HL-60/S4 (cell line): ENCODE measurements at regions not wholly inside any gene's neighbourhood (a gene's known extent, or its start where the extent isn't known, plus 50 kb on each side); places are given as distances from the start of the nearest gene placed in this dataset.

Source experiments
- in situ Hi-C: fragments of 300-500 bp; cut with MboI; formaldehyde crosslinking; loops from 2 replicates; pipeline ENCODE4 v1.14.3; 2022; ENCODE audit warnings: low sequenced_read_pairs

GRCh38 chr4:178672512-178672911 is 1230.3 kb upstream of the AGA start:
- in situ Hi-C loops = no loop called here

DNA sequence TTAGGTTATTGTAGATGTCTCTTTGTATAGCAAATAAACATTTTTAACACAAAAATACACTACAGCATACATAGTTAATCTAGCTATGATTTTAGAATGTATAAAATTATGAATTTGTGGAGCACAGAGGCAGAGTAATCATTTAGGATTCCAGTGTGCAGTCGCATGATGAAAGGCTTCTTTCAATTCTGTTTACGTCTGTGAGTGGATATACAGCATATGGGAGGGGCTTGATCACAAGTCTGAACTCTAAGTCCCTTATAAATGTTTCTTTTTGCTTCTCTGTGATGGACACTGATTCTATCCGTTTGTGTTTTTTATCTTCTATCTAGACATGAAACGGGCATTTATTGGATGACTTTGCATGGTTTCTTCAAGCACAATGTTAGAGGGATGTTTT is 1239.6 kb upstream of the AGA start:
- in situ Hi-C loops = no loop called here

DNA sequence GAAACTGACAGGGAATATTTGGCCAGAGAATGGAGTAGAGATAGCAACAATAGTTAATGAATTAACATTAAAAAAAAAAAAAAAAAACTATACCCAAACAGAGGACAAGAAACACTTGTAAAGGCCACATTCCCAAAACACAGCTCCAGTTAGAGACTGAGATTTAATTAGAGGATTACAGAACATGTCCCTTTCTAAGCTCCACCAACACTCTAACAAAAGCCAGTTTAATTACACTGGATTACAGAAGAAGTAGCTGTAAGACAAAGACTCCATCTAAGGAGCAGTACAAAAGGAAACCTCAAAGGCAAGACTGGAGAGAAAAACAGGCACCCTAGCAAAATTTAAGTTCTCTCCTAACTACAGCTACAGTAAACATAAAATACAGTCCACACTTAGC is 1247.7 kb upstream of the AGA start:
- in situ Hi-C loops = no loop called here

DNA sequence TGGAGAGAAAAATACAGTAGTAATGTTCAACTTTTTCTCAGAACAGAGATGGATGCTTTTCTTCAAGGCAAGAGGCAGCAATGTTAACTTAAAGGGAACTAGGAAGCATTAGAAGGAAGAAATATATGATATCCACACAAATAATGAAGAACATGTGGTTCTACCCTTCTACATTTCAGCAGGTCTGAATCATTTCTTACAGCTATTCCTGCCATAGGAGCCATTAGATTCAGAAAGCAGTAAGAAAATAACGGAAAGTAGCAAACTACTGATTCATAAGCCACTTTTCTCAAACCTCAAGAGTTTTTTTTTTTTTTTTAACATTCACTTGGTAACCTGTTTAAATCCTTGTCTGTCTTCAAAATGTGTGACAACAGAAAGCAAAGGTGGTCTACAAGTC is 1251.6 kb upstream of the AGA start:
- in situ Hi-C loops = no loop called here

GRCh38 chr4:178696515-178696914 is 1254.3 kb upstream of the AGA start:
- in situ Hi-C loops = no loop called here

GRCh38 chr4:178712486-178712885 is 1270.2 kb upstream of the AGA start:
- in situ Hi-C loops = no loop called here

DNA sequence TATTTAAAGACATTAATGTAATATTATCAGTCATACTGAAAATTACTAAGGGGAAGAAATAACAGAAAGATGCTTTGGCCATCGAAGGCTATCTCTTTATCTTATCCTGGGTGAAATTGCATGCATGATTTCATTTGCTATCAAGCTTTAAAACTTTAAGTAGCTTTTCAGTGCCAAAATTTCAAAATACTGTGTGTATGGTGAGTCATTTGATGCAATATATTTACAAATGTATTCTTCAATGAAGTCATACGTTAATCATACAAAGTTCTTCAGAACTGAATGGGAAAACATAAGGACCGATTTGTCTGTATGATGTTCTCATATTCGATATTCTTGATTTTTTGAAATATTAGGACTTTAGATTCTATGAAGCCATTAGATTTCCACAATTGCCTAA is 1295.8 kb upstream of the AGA start:
- in situ Hi-C loops = no loop called here

DNA sequence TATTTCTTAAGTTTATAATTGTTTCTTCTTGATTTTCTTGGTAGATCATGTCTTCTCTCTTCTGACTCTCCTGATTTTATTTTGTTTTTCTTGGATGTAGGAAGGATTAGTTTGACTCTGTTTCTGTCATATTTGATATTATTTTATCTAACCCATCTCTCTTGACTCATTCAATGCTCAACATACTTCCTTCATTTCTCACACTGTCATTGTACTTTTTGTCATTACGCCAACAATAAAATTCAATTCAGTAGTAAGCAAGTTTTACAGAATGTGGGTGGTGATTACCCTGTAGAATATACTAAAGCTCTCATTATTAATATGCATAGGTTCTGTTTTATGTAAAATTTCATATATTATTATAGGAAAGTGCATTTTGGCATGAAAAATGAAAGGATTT is 1303.0 kb upstream of the AGA start:
- in situ Hi-C loops = no loop called here

DNA sequence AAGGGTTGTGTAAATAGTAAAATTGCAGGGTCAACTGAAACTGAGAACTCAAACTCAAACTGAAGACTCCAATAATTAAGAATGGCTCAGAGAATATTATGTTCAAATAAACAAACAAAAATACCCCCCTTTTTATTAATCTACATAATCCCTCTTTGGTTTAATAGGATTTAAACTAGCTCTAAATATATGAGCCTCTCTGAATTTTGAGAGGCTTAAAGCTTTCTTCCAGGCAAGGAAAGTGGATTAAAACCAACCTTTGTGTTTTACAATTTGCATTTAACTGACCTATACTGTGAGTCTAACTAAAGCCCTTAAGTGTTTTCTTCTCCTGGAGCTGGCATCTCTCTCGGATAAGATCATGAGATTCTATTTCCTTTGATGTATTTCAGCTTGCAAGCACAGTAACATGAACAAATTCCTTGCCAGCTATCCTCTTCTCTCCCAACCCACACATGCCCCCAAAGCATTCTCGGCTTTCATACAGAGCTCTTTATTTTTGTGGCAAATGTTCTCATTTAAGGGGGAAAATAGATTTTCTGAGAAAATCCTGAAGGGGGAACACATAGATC is 1310.8 kb upstream of the AGA start:
- in situ Hi-C loops = no loop called here

GRCh38 chr4:178778496-178778895 is 1336.3 kb upstream of the AGA start:
- in situ Hi-C loops = no loop called here

DNA sequence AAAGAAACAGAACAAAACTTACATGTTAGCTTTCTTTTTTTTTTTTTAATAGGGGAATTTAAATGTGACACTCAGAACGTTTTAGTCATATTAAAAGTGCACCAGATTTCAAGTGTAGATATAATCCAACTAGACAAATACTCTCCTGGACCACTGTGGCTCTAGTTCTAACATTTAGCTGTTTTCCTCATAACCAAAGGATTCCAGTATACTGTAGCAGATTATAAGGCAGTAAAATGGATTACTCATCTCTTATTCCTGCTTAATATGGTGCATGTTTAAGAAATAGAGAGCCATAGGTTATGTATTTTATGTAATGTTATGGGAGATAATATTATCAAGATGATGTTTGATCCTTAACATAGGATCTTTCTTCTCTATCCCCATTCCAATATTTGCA is 1339.5 kb upstream of the AGA start:
- in situ Hi-C loops = no loop called here

DNA sequence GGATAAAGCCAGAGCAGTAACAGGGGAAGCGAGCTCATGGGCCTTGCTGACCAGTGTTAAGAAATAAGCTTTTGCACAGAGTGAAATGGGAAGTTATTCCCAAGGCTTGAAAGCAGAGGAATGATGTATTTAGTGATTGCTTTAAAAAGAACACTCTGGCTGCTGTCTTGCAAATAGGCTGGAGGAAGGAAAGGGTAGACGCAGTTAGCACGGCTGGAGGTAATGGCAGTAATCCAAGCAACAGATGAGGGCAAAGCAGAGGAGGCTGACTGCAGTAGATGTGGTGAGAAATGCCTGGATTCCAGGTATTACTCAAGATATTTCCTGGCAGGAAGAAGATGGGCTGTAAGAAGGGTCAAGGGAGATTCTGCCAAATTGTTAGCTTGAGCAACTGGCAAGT is 1342.3 kb upstream of the AGA start:
- in situ Hi-C loops = no loop called here

DNA sequence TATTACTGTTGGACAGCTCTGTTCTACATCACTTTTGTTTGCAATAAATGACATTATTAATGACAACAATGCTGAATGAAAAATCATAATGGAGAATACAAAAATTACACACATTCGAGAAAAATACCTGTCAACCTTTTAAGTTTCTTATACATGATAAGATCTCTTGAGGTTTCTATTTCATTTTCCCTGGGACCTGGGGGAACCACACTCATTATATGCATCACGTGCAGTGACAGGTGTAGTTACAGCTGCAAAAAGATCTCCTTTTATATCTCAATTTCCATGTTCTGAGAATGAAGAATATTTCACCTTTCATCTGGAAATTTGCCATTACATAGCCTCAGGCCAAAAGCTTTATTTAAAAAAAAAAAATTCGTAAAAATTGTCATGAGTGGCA is 1347.0 kb upstream of the AGA start:
- in situ Hi-C loops = no loop called here

- in situ Hi-C loops = no loop called here
Observed at GRCh38 chr4:178799204-178799603, 1357.0 kb upstream of the AGA start.

- in situ Hi-C loops = no loop called here
Observed at GRCh38 chr4:178808106-178808505, 1365.9 kb upstream of the AGA start.

GRCh38 chr4:178809921-178810320 is 1367.7 kb upstream of the AGA start:
- in situ Hi-C loops = no loop called here

GRCh38 chr4:178811356-178811755 is 1369.1 kb upstream of the AGA start:
- in situ Hi-C loops = no loop called here

DNA sequence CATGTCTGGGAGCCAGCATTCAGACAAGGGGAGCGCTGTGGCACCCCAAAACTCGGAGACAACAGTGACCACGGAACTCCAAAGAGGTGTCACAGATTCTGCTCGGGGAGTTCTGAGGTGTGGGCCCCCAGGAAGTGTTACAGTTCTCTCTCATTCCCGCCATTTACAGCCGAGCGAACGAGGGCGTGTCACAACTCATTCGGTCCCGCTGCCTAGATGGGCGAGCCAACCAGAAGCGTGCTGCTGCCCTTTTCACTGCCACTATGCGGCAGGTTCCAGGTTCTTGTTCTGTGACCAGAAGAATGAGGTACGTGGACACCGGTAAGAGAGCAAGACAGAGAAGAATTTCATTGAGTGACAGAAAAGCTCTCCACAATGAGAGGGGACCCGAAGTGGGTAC is 1370.6 kb upstream of the AGA start:
- in situ Hi-C loops = no loop called here

GRCh38 chr4:178814908-178815307 is 1372.7 kb upstream of the AGA start:
- in situ Hi-C loops = no loop called here

DNA sequence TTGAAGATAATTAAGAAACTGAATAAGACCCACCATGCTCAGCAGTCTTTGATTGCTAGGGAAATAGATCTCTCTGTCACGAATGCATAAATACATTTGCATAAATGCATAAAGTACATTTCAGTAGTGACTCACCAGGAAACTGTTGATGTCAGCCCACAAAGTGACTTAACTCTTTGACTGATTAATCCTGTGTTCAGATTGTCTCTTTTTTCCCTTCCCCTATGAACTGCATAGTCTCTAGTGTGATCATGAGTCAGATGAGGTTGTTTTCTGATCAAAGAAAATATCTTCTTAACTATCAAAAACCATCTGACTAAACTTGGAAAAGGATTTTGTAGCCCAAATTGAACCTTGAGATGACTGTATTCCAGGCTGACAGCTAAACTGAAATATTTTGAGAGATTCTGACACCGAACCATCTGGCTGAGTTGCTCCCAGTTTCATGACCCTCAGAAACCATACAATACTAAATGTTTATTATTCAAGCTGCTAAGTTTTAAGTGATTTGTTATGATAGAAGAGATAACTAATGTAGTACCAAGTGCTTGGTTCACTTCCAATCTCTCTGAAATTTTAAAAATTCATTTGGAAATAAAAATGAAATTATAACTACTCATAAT is 1381.5 kb upstream of the AGA start:
- in situ Hi-C loops = no loop called here

- in situ Hi-C loops = no loop called here
Observed at GRCh38 chr4:178836865-178837264, 1394.6 kb upstream of the AGA start.

DNA sequence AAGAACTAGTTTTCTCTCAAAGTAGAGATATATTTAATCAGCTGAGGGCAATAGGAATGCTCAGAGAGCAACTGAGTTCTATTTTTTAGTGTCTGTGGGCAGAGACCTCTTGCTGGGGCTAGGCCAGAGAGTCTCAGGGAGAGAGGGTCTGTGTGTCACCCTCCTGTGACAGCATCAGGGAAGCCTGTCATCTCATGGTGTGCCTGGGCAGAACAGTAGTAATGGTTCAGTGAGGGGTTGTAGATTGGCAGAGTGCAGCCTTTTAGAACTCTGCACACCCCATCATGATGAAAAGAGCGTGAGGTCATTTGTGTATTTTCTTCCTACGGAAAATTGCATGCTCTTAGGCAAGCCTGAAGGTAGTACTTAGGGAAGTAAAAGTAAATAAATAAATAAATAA is 1396.5 kb upstream of the AGA start:
- in situ Hi-C loops = no loop called here

DNA sequence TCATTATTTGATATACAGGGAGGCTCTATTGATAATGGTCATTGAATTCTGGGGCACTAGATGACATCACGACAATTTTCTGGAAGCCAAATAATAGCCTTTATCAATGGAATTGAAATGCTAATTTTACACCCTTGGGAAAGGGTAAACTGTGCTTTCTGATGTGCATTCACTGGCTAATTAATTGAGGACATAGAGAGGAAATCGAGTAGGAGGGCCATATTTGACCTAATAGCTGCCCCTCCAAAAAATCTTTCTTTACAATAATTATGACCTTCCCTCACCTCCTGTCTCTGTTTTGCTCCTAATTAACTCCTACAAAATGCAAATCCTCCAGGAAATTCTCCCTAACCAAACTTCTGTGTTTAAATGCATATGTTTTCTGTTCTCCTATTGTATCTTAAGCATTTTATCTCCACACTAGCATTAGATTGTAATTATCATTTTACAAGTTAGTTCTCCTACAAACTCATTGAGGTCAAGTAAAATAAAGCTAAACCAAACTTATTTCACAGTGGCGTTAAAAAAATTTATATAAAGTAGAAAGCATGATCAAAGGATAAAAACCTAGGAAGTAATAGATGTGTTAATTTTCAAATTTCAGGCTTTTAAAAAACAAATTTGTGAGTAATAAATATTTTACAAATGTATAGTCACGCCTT is 1414.0 kb upstream of the AGA start:
- in situ Hi-C loops = no loop called here
